IMR-90 (cell line): ENCODE measurements at regions not wholly inside any gene's neighbourhood (a gene's known extent, or its start where the extent isn't known, plus 50 kb on each side); places are given as distances from the start of the nearest gene placed in this dataset.

Experiments
- ATAC-seq: fragments of 200-7000 bp; cut with Tn5 transposase; 2 replicates; pipeline ENCODE4 v1.9.1; 2020; ENCODE audit warnings: low read depth, mild to moderate bottlenecking, moderate library complexity
- BruUV-seq: library from RNA; stranded (reverse); fragments of 400-500 nt; replicated peaks from 2 replicates; lab custom pipeline; 2021; lab: Mats Ljungman, UMichigan
- CTCF ChIA-PET: fragments of 300-600 bp; formaldehyde crosslinking; extraction: SDS; loops from one replicate; lab custom pipeline; 2021; ENCODE audit warnings: antibody characterized with exemption; lab: Yijun Ruan, JAX
- POLR2A ChIA-PET: fragments of 300-600 bp; sonication (Branson Sonifier 250); formaldehyde crosslinking; loops from one replicate; lab custom pipeline; 2022; ENCODE audit warnings: antibody characterized with exemption; ENCODE audit not compliant: unreplicated experiment; lab: Charles Lee
- DNase-seq: peaks from one replicate; pipeline ENCODE4 v3.0.0; 2013
- H2AFZ ChIP-seq: replicated peaks from 2 replicates; pipeline ENCODE3; 2013; ENCODE audit warnings: low read length, mild to moderate bottlenecking; ENCODE audit not compliant: poor library complexity
- H2AK5ac ChIP-seq: 2 replicates; pipeline ENCODE4 v1.6.1; 2013; ENCODE audit warnings: low read depth, low read length, inconsistent platforms
- H2AK9ac ChIP-seq: replicated peaks from 2 replicates; pipeline ENCODE3; 2013; ENCODE audit warnings: mild to moderate bottlenecking, low read depth, low read length, moderate library complexity; ENCODE audit not compliant: poor library complexity
- H2BK120ac ChIP-seq: 2 replicates; pipeline ENCODE4 v1.6.1; 2013; ENCODE audit warnings: low read depth, low read length, inconsistent platforms
- H2BK15ac ChIP-seq: 3 replicates; pipeline ENCODE4 v1.6.1; 2013; ENCODE audit warnings: low read depth, low read length, inconsistent platforms
- H2BK20ac ChIP-seq: 2 replicates; pipeline ENCODE4 v1.6.1; 2013; ENCODE audit warnings: low read depth, mild to moderate bottlenecking, inconsistent platforms, low read length, moderate library complexity
- H2BK5ac ChIP-seq: 2 replicates; pipeline ENCODE4 v1.6.1; 2013; ENCODE audit warnings: mild to moderate bottlenecking, low read depth, low read length, inconsistent platforms; ENCODE audit not compliant: poor library complexity, severe bottlenecking
- H3K14ac ChIP-seq: replicated peaks from 2 replicates; pipeline ENCODE4 v1.6.1; 2013; ENCODE audit warnings: low read depth, low read length, inconsistent platforms
- H3K18ac ChIP-seq: 2 replicates; pipeline ENCODE4 v1.6.1; 2013; ENCODE audit warnings: low read depth, low read length, control low read depth
- H3K23ac ChIP-seq: 2 replicates; pipeline ENCODE4 v1.6.1; 2013; ENCODE audit warnings: low read depth, low read length, inconsistent platforms
- H3K27ac ChIP-seq: 2 replicates; pipeline ENCODE4 v1.5.1; 2013; ENCODE audit warnings: mild to moderate bottlenecking, control low read depth, low read length; ENCODE audit not compliant: insufficient read depth
- H3K27me3 ChIP-seq: 2 replicates; pipeline ENCODE4 v1.6.1; 2013; ENCODE audit warnings: low read length; ENCODE audit not compliant: control insufficient read depth, insufficient read depth
- H3K36me3 ChIP-seq: 2 replicates; pipeline ENCODE4 v1.6.1; 2013; ENCODE audit warnings: low read length, mixed read lengths; ENCODE audit not compliant: control insufficient read depth, insufficient read depth
- H3K4ac ChIP-seq: 2 replicates; pipeline ENCODE4 v1.6.1; 2013; ENCODE audit warnings: low read depth, low read length, inconsistent platforms
- H3K4me1 ChIP-seq: 2 replicates; pipeline ENCODE4 v1.6.1; 2013; ENCODE audit warnings: low read length, mixed read lengths; ENCODE audit not compliant: control insufficient read depth, insufficient read depth
- H3K4me2 ChIP-seq: 2 replicates; pipeline ENCODE4 v1.6.1; 2013; ENCODE audit warnings: low read depth, mild to moderate bottlenecking, control low read depth, low read length, moderate library complexity
- H3K4me3 ChIP-seq: 2 replicates; pipeline ENCODE4 v1.5.1; 2013; ENCODE audit warnings: low read depth, mild to moderate bottlenecking, control low read depth, low read length, moderate library complexity; ENCODE audit not compliant: insufficient read depth
- H3K56ac ChIP-seq: 2 replicates; pipeline ENCODE4 v1.6.1; 2013; ENCODE audit warnings: low read length, inconsistent platforms; ENCODE audit not compliant: insufficient read depth; ENCODE audit errors: extremely low read depth
- H3K79me1 ChIP-seq, 2 experiments: 2 replicates each; pipeline ENCODE4 v1.6.1; 2013; ENCODE audit warnings: low read length in 2 of 2, inconsistent platforms in 1 of 2, low read depth in 1 of 2
- H3K9ac ChIP-seq: 2 replicates; pipeline ENCODE4 v1.6.1; 2013; ENCODE audit warnings: low read depth, low read length, control low read depth
- H3K9me1 ChIP-seq: 2 replicates; pipeline ENCODE4 v1.6.1; 2013; ENCODE audit warnings: low read length, inconsistent platforms; ENCODE audit not compliant: insufficient read depth
- H3K9me3 ChIP-seq: 2 replicates; pipeline ENCODE4 v1.6.1; 2013; ENCODE audit warnings: low read length; ENCODE audit not compliant: control insufficient read depth, insufficient read depth
- H4K20me1 ChIP-seq: 2 replicates; pipeline ENCODE4 v1.6.1; 2013; ENCODE audit warnings: low read length, inconsistent platforms; ENCODE audit not compliant: insufficient read depth
- H4K5ac ChIP-seq: 2 replicates; pipeline ENCODE4 v1.6.1; 2013; ENCODE audit warnings: mild to moderate bottlenecking, low read depth, low read length, control low read depth
- H4K8ac ChIP-seq, 2 experiments: 2 replicates each; pipeline ENCODE4 v1.6.1; 2013; ENCODE audit warnings: low read depth in 2 of 2, low read length in 2 of 2, control low read depth in 1 of 2, inconsistent platforms in 1 of 2
- H4K91ac ChIP-seq: 2 replicates; pipeline ENCODE4 v1.6.1; 2013; ENCODE audit warnings: low read depth, low read length, inconsistent platforms; ENCODE audit not compliant: insufficient read depth
- BHLHE40 ChIP-seq: fragments of 150-350 bp; IDR thresholded peaks from 2 replicates; pipeline ENCODE4 v1.6.1; 2016; ENCODE audit warnings: mild to moderate bottlenecking, low read depth, low read length
- CEBPB ChIP-seq: IDR thresholded peaks from 2 replicates; pipeline ENCODE4 v1.6.1; 2012; ENCODE audit warnings: low read depth, low read length, improper control_type of control experiment
- CHD1 ChIP-seq: IDR thresholded peaks from 2 replicates; pipeline ENCODE4 v1.6.1; 2012; ENCODE audit warnings: low read depth, low read length, improper control_type of control experiment
- ELK1 ChIP-seq: fragments of 150-350 bp; IDR thresholded peaks from 2 replicates; pipeline ENCODE4 v1.6.1; 2016; ENCODE audit warnings: low read depth, mild to moderate bottlenecking, low read length, moderate library complexity, borderline replicate concordance
- FOS ChIP-seq: fragments of 150-350 bp; IDR thresholded peaks from 2 replicates; pipeline ENCODE4 v1.6.1; 2016; ENCODE audit warnings: low read depth, low read length
- MAFK ChIP-seq: IDR thresholded peaks from 2 replicates; pipeline ENCODE4 v1.6.1; 2012; ENCODE audit warnings: low read depth, low read length, improper control_type of control experiment
- MAZ ChIP-seq: IDR thresholded peaks from 2 replicates; pipeline ENCODE4 v1.6.1; 2012; ENCODE audit warnings: low read depth, mild to moderate bottlenecking, low read length, improper control_type of control experiment, moderate library complexity, borderline replicate concordance
- MXI1 ChIP-seq: IDR thresholded peaks from 2 replicates; pipeline ENCODE4 v1.6.1; 2012; ENCODE audit warnings: low read depth, mild to moderate bottlenecking, low read length, moderate library complexity, borderline replicate concordance
- NFE2L2 ChIP-seq: fragments of 150-350 bp; IDR thresholded peaks from 2 replicates; pipeline ENCODE4 v1.6.1; 2016; ENCODE audit warnings: low read depth, mild to moderate bottlenecking, low read length
- POLR2A ChIP-seq: IDR thresholded peaks from 2 replicates; pipeline ENCODE4 v1.6.1; 2012; ENCODE audit warnings: mild to moderate bottlenecking, low read depth, low read length
- RAD21 ChIP-seq: IDR thresholded peaks from 2 replicates; pipeline ENCODE4 v1.6.1; 2012; ENCODE audit warnings: low read length, improper control_type of control experiment
- RCOR1 ChIP-seq: IDR thresholded peaks from 2 replicates; pipeline ENCODE4 v1.6.1; 2012; ENCODE audit warnings: mild to moderate bottlenecking, low read length, improper control_type of control experiment; ENCODE audit not compliant: insufficient replicate concordance
- RFX5 ChIP-seq: IDR thresholded peaks from 2 replicates; pipeline ENCODE4 v1.8.0; 2012; ENCODE audit warnings: low read depth, mild to moderate bottlenecking, low read length, moderate library complexity
- SMC3 ChIP-seq: fragments of 150-350 bp; IDR thresholded peaks from 2 replicates; pipeline ENCODE4 v1.6.1; 2016; ENCODE audit warnings: low read depth, mild to moderate bottlenecking, antibody characterized with exemption, low read length, moderate library complexity
- USF2 ChIP-seq: fragments of 150-350 bp; IDR thresholded peaks from 2 replicates; pipeline ENCODE4 v1.6.1; 2017; ENCODE audit warnings: mild to moderate bottlenecking, antibody characterized with exemption, low read length, low read depth
- WGBS, 2 experiments: methylation state at CpG; one replicate each; pipeline versions ENCODE4 v1.1.5 to v1.1.7; 2013; ENCODE audit warnings: missing lambda C conversion rate in 2 of 2; ENCODE audit not compliant: insufficient read length in 1 of 2; ENCODE audit errors: extremely low coverage in 2 of 2; 5-methylcytosine and 5-hydroxymethylcytosine counted together
- dilution Hi-C: fragments of 300-500 bp; cut with HindIII; formaldehyde crosslinking; loops from one replicate; pipeline ENCODE4 v1.14.3; 2018; ENCODE audit warnings: low sequenced_read_pairs; ENCODE audit not compliant: unreplicated experiment
- in situ Hi-C: fragments of 300-500 bp; cut with MboI; formaldehyde crosslinking; loops from 3 replicates; pipeline ENCODE4 v1.14.3; 2019; ENCODE audit warnings: low sequenced_read_pairs, inconsistent platforms, mixed read lengths
- intact Hi-C: fragments of 100-400 bp; cut with micrococcal nuclease; formaldehyde crosslinking; loops from 2 replicates; pipeline ENCODE4 v1.10.0; 2022
- TF ChIP-seq, protein P1 (sequence below): conservative IDR thresholded peaks from 2 replicates; pipeline ENCODE4 v1.5.1; 2012; ENCODE audit warnings: mild to moderate bottlenecking, low read depth, low read length, improper control_type of control experiment

- TF ChIP-seq ELK1 (no peak), MAZ (no peak), RFX5 (no peak), RAD21 (no peak), SMC3 (no peak), FOS (no peak), CHD1 (no peak), BHLHE40 (no peak), RCOR1 (no peak), CEBPB (no peak), MXI1 (no peak), USF2 (no peak), POLR2A (no peak), NFE2L2 (no peak), MAFK (no peak)
- TF ChIP-seq, protein P1, sequence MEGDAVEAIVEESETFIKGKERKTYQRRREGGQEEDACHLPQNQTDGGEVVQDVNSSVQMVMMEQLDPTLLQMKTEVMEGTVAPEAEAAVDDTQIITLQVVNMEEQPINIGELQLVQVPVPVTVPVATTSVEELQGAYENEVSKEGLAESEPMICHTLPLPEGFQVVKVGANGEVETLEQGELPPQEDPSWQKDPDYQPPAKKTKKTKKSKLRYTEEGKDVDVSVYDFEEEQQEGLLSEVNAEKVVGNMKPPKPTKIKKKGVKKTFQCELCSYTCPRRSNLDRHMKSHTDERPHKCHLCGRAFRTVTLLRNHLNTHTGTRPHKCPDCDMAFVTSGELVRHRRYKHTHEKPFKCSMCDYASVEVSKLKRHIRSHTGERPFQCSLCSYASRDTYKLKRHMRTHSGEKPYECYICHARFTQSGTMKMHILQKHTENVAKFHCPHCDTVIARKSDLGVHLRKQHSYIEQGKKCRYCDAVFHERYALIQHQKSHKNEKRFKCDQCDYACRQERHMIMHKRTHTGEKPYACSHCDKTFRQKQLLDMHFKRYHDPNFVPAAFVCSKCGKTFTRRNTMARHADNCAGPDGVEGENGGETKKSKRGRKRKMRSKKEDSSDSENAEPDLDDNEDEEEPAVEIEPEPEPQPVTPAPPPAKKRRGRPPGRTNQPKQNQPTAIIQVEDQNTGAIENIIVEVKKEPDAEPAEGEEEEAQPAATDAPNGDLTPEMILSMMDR, result no peak
These were observed 191.3 kb downstream of the TFCP2L1 start for GRCh38 chr2:121093692-121094091.

More at GRCh38 chr2:121093692-121094091, 191.3 kb downstream of the TFCP2L1 start:
- no peak overlapping the region for H3K23ac ChIP-seq
- dilution Hi-C loops (no loop called here), intact Hi-C loops (loop anchor here (10.0 kb wide), 1 partner anchor 651 kb away; no protein-coding TSS in a partner anchor), in situ Hi-C loops (loop anchor here (10.0 to 25.0 kb wide), 3 partner anchors 261 to 644 kb away; partner anchors contain the start of genes NIFK and RNU4ATAC)
- no peaks in the 10 kb centered on the region for H3K79me1 ChIP-seq
- H3K4me2 ChIP-seq, result no peak overlapping the region
- ChIA-PET CTCF (no interaction called here), POLR2A (no interaction called here)
- H3K4me1 ChIP-seq, result no peaks in the 10 kb centered on the region; the same call in 1 of the 2 replicates
- H4K91ac ChIP-seq, result no peak overlapping the region
- no peaks in the 10 kb centered on the region for H3K9me1 ChIP-seq
- H3K4ac ChIP-seq, result no peak overlapping the region
- DNase-seq (no peak), ATAC-seq (no peak)
- no peak overlapping the region for H4K5ac ChIP-seq
- H3K27ac ChIP-seq, result no peak overlapping the region
- no peaks in the 10 kb centered on the region for H3K36me3 ChIP-seq
- no peak overlapping the region for H2BK15ac ChIP-seq
- no peak overlapping the region for H2AFZ ChIP-seq
- H2AK9ac ChIP-seq, result no peak overlapping the region
- no peak overlapping the region for H3K18ac ChIP-seq
- no peak overlapping the region for H3K14ac ChIP-seq
- no peak overlapping the region for H2BK120ac ChIP-seq
- no peak overlapping the region for H3K9ac ChIP-seq
- BruUV-seq, result no TSS peak
- H3K4me3 ChIP-seq, result no peak overlapping the region
- H4K8ac ChIP-seq, result no peak overlapping the region
- no peaks in the 10 kb centered on the region for H4K20me1 ChIP-seq
- H2BK20ac ChIP-seq, result no peak overlapping the region
- no peak overlapping the region for H2AK5ac ChIP-seq
- H3K27me3 ChIP-seq, result peaks cover 47% of the 10 kb centered on the region
- H3K56ac ChIP-seq, result no peak overlapping the region
- no CpG with 5 or more reads among the region's 2 CpGs for WGBS, 2 experiments
- H2BK5ac ChIP-seq, result no peak overlapping the region
- H3K9me3 ChIP-seq, result no peaks in the 10 kb centered on the region; the same call in 1 of the 2 replicates
